Panc1 (cell line): ENCODE measurements at regions not wholly inside any gene's neighbourhood (a gene's known extent, or its start where the extent isn't known, plus 50 kb on each side); places are given as distances from the start of the nearest gene placed in this dataset.

Source experiments
- ATAC-seq: fragments of 200-7000 bp; cut with Tn5 transposase; 2 replicates; pipeline ENCODE4 v1.9.1; 2020; ENCODE audit warnings: mild to moderate bottlenecking, moderate library complexity
- BruUV-seq: library from RNA; stranded (reverse); fragments of 400-500 nt; replicated peaks from 2 replicates; lab custom pipeline; 2021; lab: Mats Ljungman, UMichigan
- CTCF ChIA-PET: fragments of 300-600 bp; sonication (Branson Sonifier 250); formaldehyde crosslinking; loops from one replicate; lab custom pipeline; 2022; ENCODE audit warnings: antibody characterized with exemption; lab: Charles Lee
- POLR2A ChIA-PET: fragments of 300-600 bp; sonication (Branson Sonifier 250); formaldehyde crosslinking; loops from one replicate; lab custom pipeline; 2022; ENCODE audit warnings: antibody characterized with exemption; lab: Charles Lee
- DNase-seq: peaks from one replicate; pipeline ENCODE4 v3.0.0-alpha.2; 2010; ENCODE audit warnings: low read depth, low spot score
- H3K27ac ChIP-seq: 2 replicates; pipeline ENCODE4 v1.5.1; 2011; ENCODE audit warnings: mild to moderate bottlenecking, low read length, inconsistent platforms
- H3K27me3 ChIP-seq: fragments of 200-500 bp; sonication (Bioruptor generic); 2 replicates; pipeline ENCODE4 v1.6.0; 2014; ENCODE audit warnings: low read length, inconsistent platforms; ENCODE audit not compliant: control insufficient read depth, insufficient read depth
- H3K36me3 ChIP-seq: fragments of 200-500 bp; sonication (Bioruptor generic); 2 replicates; pipeline ENCODE4 v1.5.1; 2014; ENCODE audit warnings: inconsistent platforms, mild to moderate bottlenecking, low read length, moderate library complexity; ENCODE audit not compliant: control insufficient read depth, insufficient read depth
- H3K4me1 ChIP-seq: 2 replicates; pipeline ENCODE4 v1.5.1; 2011; ENCODE audit warnings: inconsistent platforms, mild to moderate bottlenecking, low read length, moderate library complexity; ENCODE audit not compliant: control insufficient read depth, insufficient read depth
- H3K4me3 ChIP-seq, 2 experiments: 2 replicates each; pipeline ENCODE4 v1.5.1; 2011 to 2012; ENCODE audit warnings: low read depth in 2 of 2, low read length in 2 of 2, mild to moderate bottlenecking in 2 of 2, inconsistent platforms in 1 of 2, moderate library complexity in 1 of 2
- H3K9me3 ChIP-seq: fragments of 200-500 bp; sonication (Bioruptor generic); 2 replicates; pipeline ENCODE4 v1.5.1; 2014; ENCODE audit warnings: low read depth, mild to moderate bottlenecking, inconsistent platforms, low read length, moderate library complexity; ENCODE audit not compliant: control insufficient read depth, insufficient read depth
- POLR2AphosphoS5 ChIP-seq: IDR thresholded peaks from 2 replicates; pipeline ENCODE4 v1.6.1; 2012; ENCODE audit warnings: mild to moderate bottlenecking, low read depth, low read length, moderate library complexity
- SIN3A ChIP-seq: IDR thresholded peaks from 2 replicates; pipeline ENCODE4 v1.6.1; 2012; ENCODE audit warnings: low read depth, mild to moderate bottlenecking, low read length, moderate library complexity, borderline replicate concordance; ENCODE audit not compliant: insufficient read depth
- TCF7L2 ChIP-seq: IDR thresholded peaks from 2 replicates; pipeline ENCODE4 v1.6.1; 2011; ENCODE audit warnings: mild to moderate bottlenecking, low read depth, low read length, inconsistent platforms
- in situ Hi-C: cut with HindIII; loops from 2 replicates; pipeline ENCODE4 v1.10.0; 2016; ENCODE audit warnings: low sequenced_read_pairs, low pct_unique_long_range_greater_than_20kb
- intact Hi-C: fragments of 100-400 bp; cut with micrococcal nuclease; formaldehyde crosslinking; loops from one replicate; pipeline ENCODE4 v1.10.0; 2022; ENCODE audit not compliant: unreplicated experiment
- TF ChIP-seq, protein P1 (sequence below), 2 experiments: IDR thresholded peaks; 2 replicates each; pipeline ENCODE4 v1.6.1; 2011 to 2012; ENCODE audit warnings: low read depth in 2 of 2, control low read depth in 1 of 2, low read length in 1 of 2, mild to moderate bottlenecking in 1 of 2, moderate library complexity in 1 of 2; ENCODE audit not compliant: insufficient read depth in 1 of 2
- TF ChIP-seq, protein P2 (sequence below): fragments of 450-650 bp; IDR thresholded peaks from 2 replicates; pipeline ENCODE4 v1.5.1; 2017; ENCODE audit warnings: mild to moderate bottlenecking

DNA sequence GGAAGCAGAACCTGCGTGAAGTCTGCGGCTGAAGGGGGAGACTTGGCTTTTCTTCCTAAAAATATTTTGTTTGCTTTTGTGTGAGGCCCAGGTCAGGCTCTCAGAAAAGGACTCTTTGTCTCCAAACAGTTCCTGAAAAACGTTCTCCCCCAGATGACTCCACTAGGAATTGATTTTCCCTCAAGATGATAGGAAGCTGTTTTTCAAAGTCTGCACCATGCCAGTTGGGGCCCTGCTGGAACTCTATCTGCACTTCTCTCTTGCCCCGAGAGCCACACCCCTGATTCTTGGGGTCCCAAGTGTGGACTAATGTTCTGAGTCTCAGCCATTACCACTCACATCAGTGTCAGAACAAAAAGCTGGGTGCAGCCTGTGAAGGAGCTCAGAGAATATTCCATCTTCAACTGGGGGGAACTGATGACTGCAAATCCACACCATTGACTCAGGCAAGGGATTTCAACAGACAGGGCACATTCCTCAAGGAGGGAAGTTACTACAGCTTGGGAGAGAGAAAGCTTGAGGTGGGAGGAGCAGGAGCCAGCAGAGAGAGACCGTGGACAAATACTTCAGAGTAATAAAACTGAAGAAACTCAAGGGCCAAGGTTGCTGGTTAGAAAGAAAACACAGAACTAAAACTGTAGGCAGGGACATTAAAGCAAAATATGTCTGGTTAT lies 768.3 kb downstream of the RNF144A start:
- no peaks in the 10 kb centered on the region for H3K36me3 ChIP-seq
- in situ Hi-C loops = no loop called here
- DNase-seq = no peak
- POLR2A ChIA-PET = no interaction called here
- intact Hi-C loops = no loop called here
- no peak overlapping the region for H3K4me3 ChIP-seq
- TF ChIP-seq, protein P1, sequence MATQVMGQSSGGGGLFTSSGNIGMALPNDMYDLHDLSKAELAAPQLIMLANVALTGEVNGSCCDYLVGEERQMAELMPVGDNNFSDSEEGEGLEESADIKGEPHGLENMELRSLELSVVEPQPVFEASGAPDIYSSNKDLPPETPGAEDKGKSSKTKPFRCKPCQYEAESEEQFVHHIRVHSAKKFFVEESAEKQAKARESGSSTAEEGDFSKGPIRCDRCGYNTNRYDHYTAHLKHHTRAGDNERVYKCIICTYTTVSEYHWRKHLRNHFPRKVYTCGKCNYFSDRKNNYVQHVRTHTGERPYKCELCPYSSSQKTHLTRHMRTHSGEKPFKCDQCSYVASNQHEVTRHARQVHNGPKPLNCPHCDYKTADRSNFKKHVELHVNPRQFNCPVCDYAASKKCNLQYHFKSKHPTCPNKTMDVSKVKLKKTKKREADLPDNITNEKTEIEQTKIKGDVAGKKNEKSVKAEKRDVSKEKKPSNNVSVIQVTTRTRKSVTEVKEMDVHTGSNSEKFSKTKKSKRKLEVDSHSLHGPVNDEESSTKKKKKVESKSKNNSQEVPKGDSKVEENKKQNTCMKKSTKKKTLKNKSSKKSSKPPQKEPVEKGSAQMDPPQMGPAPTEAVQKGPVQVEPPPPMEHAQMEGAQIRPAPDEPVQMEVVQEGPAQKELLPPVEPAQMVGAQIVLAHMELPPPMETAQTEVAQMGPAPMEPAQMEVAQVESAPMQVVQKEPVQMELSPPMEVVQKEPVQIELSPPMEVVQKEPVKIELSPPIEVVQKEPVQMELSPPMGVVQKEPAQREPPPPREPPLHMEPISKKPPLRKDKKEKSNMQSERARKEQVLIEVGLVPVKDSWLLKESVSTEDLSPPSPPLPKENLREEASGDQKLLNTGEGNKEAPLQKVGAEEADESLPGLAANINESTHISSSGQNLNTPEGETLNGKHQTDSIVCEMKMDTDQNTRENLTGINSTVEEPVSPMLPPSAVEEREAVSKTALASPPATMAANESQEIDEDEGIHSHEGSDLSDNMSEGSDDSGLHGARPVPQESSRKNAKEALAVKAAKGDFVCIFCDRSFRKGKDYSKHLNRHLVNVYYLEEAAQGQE (IDR thresholded peaks at IDR 0.05; ENCODE audit: insufficient read depth in 1 of 2, low read depth in 2 of 2, low read length in 1 of 2) = no peak
- TF ChIP-seq POLR2AphosphoS5 (no peak), TCF7L2 (no peak)
- TF ChIP-seq, protein P2, sequence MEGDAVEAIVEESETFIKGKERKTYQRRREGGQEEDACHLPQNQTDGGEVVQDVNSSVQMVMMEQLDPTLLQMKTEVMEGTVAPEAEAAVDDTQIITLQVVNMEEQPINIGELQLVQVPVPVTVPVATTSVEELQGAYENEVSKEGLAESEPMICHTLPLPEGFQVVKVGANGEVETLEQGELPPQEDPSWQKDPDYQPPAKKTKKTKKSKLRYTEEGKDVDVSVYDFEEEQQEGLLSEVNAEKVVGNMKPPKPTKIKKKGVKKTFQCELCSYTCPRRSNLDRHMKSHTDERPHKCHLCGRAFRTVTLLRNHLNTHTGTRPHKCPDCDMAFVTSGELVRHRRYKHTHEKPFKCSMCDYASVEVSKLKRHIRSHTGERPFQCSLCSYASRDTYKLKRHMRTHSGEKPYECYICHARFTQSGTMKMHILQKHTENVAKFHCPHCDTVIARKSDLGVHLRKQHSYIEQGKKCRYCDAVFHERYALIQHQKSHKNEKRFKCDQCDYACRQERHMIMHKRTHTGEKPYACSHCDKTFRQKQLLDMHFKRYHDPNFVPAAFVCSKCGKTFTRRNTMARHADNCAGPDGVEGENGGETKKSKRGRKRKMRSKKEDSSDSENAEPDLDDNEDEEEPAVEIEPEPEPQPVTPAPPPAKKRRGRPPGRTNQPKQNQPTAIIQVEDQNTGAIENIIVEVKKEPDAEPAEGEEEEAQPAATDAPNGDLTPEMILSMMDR = no peak
- no peaks in the 10 kb centered on the region for H3K9me3 ChIP-seq
- BruUV-seq = no TSS peak
- no peaks in the 10 kb centered on the region for H3K27me3 ChIP-seq
- H3K27ac ChIP-seq = no peak overlapping the region
- no peaks in the 10 kb centered on the region for H3K4me1 ChIP-seq
- ATAC-seq = no peak
- CTCF ChIA-PET = no interaction called here

DNA sequence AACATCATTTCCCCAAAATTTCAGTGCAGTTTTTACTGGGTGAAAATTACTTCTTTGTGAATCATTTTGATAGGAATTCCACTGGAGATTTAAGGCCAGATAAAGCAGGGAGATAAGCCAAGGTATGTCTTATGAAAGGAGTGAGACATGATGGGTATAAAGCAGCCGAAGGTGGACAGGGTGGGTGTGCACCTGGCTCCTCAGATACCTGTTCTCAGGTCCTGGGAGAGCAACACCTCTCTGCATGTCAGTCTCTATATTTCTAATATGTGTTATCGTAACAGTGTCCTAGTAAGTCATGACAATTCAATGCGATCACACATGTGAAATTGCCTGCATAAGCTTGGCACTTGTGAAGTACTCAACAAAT lies 768.8 kb downstream of the RNF144A start:
- Histone ChIP-seq H3K4me3 (no peak overlapping the region), H3K36me3 (no peaks in the 10 kb centered on the region), H3K27ac (no peak overlapping the region), H3K4me1 (no peaks in the 10 kb centered on the region), H3K27me3 (no peaks in the 10 kb centered on the region), H3K9me3 (no peaks in the 10 kb centered on the region)
- CTCF ChIA-PET = no interaction called here
- DNase-seq (no peak), ATAC-seq (no peak)
- BruUV-seq = no TSS peak
- POLR2A ChIA-PET = no interaction called here
- intact Hi-C loops = no loop called here
- in situ Hi-C loops = no loop called here
- TF ChIP-seq, protein P2 = no peak
- TF ChIP-seq POLR2AphosphoS5 (no peak), TCF7L2 (no peak), SIN3A (no peak)
- TF ChIP-seq, protein P1 (IDR thresholded peaks at IDR 0.05; ENCODE audit: insufficient read depth in 1 of 2, low read depth in 2 of 2, low read length in 1 of 2) = no peak
